Tibial nerve (tissue), 4 donors: ENCODE measurements at regions not wholly inside any gene's neighbourhood (a gene's known extent, or its start where the extent isn't known, plus 50 kb on each side); places are given as distances from the start of the nearest gene placed in this dataset.

Source experiments
- EP300 ChIP-seq, 2 donors: sonication (generic); formaldehyde crosslinking; IDR thresholded peaks; one replicate each; pipeline ENCODE4 v1.6.1; 2017; ENCODE audit warnings: antibody characterized with exemption in 2 of 2, mild to moderate bottlenecking in 1 of 2
- POLR2A ChIP-seq, 2 donors: fragments of 450-650 bp; IDR thresholded peaks; one replicate each; pipeline ENCODE4 v1.6.1; 2017; ENCODE audit warnings: antibody characterized with exemption in 2 of 2, mild to moderate bottlenecking in 2 of 2, moderate library complexity in 2 of 2
- TF ChIP-seq, protein P1 (sequence below), 5 experiments: fragments of 200-600 bp in 3 of 5; fragments of 450-650 bp in 2 of 5; sonication (generic) in 3 of 5; IDR thresholded peaks; one replicate each; pipeline ENCODE4 v1.5.1; 2016 to 2019; ENCODE audit warnings: antibody characterized with exemption in 5 of 5, mild to moderate bottlenecking in 3 of 5, moderate library complexity in 2 of 5

DNA sequence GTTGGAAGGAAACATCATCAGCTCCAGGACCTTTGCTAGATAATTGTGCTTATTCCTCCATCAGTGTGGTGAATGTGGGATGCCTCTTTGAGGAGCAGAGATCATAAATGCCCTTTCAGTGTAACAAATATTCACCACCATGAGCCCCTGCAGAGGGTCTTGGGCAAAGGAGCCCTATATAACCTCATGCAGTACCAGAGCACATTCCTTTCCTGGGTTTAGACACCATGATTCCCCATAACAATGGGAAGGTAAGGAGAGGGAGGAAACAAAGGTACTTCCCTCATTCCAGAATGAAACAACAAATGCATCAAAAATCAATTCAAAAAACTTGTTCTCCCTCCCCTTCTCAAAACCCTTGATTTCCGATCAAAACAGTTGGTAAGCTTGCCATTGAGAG, 103.4 kb upstream of the PROX1 start:
- TF ChIP-seq POLR2A (IDR thresholded peaks at IDR 0.05): no peak
- TF ChIP-seq, protein P1, sequence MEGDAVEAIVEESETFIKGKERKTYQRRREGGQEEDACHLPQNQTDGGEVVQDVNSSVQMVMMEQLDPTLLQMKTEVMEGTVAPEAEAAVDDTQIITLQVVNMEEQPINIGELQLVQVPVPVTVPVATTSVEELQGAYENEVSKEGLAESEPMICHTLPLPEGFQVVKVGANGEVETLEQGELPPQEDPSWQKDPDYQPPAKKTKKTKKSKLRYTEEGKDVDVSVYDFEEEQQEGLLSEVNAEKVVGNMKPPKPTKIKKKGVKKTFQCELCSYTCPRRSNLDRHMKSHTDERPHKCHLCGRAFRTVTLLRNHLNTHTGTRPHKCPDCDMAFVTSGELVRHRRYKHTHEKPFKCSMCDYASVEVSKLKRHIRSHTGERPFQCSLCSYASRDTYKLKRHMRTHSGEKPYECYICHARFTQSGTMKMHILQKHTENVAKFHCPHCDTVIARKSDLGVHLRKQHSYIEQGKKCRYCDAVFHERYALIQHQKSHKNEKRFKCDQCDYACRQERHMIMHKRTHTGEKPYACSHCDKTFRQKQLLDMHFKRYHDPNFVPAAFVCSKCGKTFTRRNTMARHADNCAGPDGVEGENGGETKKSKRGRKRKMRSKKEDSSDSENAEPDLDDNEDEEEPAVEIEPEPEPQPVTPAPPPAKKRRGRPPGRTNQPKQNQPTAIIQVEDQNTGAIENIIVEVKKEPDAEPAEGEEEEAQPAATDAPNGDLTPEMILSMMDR (IDR thresholded peaks at IDR 0.05): no peak
- TF ChIP-seq EP300 (IDR thresholded peaks at IDR 0.05): no peak
